CD4-positive, alpha-beta memory T cell (primary cell): ENCODE measurements at regions not wholly inside any gene's neighbourhood (a gene's known extent, or its start where the extent isn't known, plus 50 kb on each side); places are given as distances from the start of the nearest gene placed in this dataset.
A peak's percentile ranks its signal among the peaks of the same experiment; 100 is the strongest.

Experiments
- CTCF ChIA-PET: fragments of 350-600 bp; sonication (Branson Sonifier 250); formaldehyde crosslinking; loops from one replicate; lab custom pipeline; 2021; ENCODE audit warnings: inconsistent platforms; ENCODE audit not compliant: partially characterized antibody; lab: Charles Lee
- POLR2A ChIA-PET: fragments of 350-600 bp; sonication (Branson Sonifier 250); formaldehyde crosslinking; loops from one replicate; lab custom pipeline; 2021; ENCODE audit not compliant: partially characterized antibody; lab: Charles Lee
- DNase-seq, 5 donors: peaks; one replicate each; pipeline versions ENCODE4 v3.0.0 to v3.0.0-alpha.2; 2020 to 2022; ENCODE audit warnings: mixed read lengths in 1 of 5
- H3K27ac ChIP-seq: one replicate; pipeline ENCODE4 v1.7.0; 2013; ENCODE audit warnings: low read depth, low read length
- H3K27me3 ChIP-seq: 2 replicates; pipeline ENCODE4 v1.7.0; 2013; ENCODE audit warnings: mild to moderate bottlenecking, low read length, moderate library complexity; ENCODE audit not compliant: insufficient read depth
- H3K36me3 ChIP-seq: 2 replicates; pipeline ENCODE4 v1.7.0; 2013; ENCODE audit warnings: mild to moderate bottlenecking, low read length, moderate library complexity; ENCODE audit not compliant: insufficient read depth
- H3K4me1 ChIP-seq: 2 replicates; pipeline ENCODE4 v1.7.0; 2013; ENCODE audit warnings: mild to moderate bottlenecking, low read length, moderate library complexity; ENCODE audit not compliant: insufficient read depth
- H3K4me3 ChIP-seq, 2 donors: one replicate each; pipeline ENCODE4 v1.7.0; 2013; ENCODE audit warnings: low read length in 2 of 2, mild to moderate bottlenecking in 1 of 2
- H3K9me3 ChIP-seq, 2 donors: one replicate each; pipeline ENCODE4 v1.7.0; 2013; ENCODE audit warnings: low read length in 2 of 2, control low read depth in 1 of 2; ENCODE audit not compliant: control insufficient read depth in 1 of 2
- H3K27ac Mint-ChIP-seq, 7 donors: one replicate each; pipeline ENCODE4 v1.8.0; 2020 to 2021; ENCODE audit warnings: mixed read lengths in 7 of 7, mild to moderate bottlenecking in 6 of 7, inconsistent platforms in 3 of 7, moderate library complexity in 3 of 7
- H3K27me3 Mint-ChIP-seq, 2 donors: one replicate each; pipeline ENCODE4 v1.8.0; 2020 to 2021; ENCODE audit warnings: mixed read lengths in 2 of 2
- H3K36me3 Mint-ChIP-seq, 2 donors: one replicate each; pipeline ENCODE4 v1.8.0; 2020 to 2021; ENCODE audit warnings: mixed read lengths in 2 of 2, inconsistent platforms in 1 of 2, mild to moderate bottlenecking in 1 of 2
- H3K4me1 Mint-ChIP-seq, 4 donors: one replicate each; pipeline ENCODE4 v1.8.0; 2020 to 2021; ENCODE audit warnings: mixed read lengths in 4 of 4, mild to moderate bottlenecking in 1 of 4
- H3K4me3 Mint-ChIP-seq, 8 donors: one replicate each; pipeline ENCODE4 v1.8.0; 2020 to 2021; ENCODE audit warnings: mixed read lengths in 8 of 8, mild to moderate bottlenecking in 7 of 8, moderate library complexity in 6 of 8, inconsistent platforms in 3 of 8
- H3K9me3 Mint-ChIP-seq, 8 donors: one replicate each; pipeline ENCODE4 v1.8.0; 2020 to 2021; ENCODE audit warnings: mixed read lengths in 8 of 8, mild to moderate bottlenecking in 5 of 8, inconsistent platforms in 3 of 8, moderate library complexity in 1 of 8
- intact Hi-C: fragments of 100-400 bp; cut with micrococcal nuclease; formaldehyde crosslinking; loops from one replicate; pipeline ENCODE4 v1.15.1; 2023

- POLR2A ChIA-PET, result no interaction called here
- Histone ChIP-seq H3K4me3 (no peak overlapping the region), H3K27me3 (no peaks in the 10 kb centered on the region), H3K4me1 (no peaks in the 10 kb centered on the region), H3K27ac (no peak overlapping the region), H3K36me3 (no peaks in the 10 kb centered on the region), H3K9me3 (no peaks in the 10 kb centered on the region)
- H3K27me3 Mint-ChIP-seq, result peaks cover 0 to 2% of the 10 kb centered on the region in 2 donors
- H3K27ac Mint-ChIP-seq, result no peak overlapping the region
- DNase-seq, result no peak
- H3K36me3 Mint-ChIP-seq, result no peaks in the 10 kb centered on the region
- intact Hi-C loops, result no loop called here
- H3K4me1 Mint-ChIP-seq, result no peaks in the 10 kb centered on the region
- H3K9me3 Mint-ChIP-seq, result peaks cover 0 to under 1% (median 0%) of the 10 kb centered on the region in 8 donors
- CTCF ChIA-PET, result no interaction called here
- H3K4me3 Mint-ChIP-seq, result no peak overlapping the region
Observed at GRCh38 chrX:97763981-97764380, 880.3 kb downstream of the RPA4 start.

GRCh38 chrX:97766501-97767095 is 882.9 kb downstream of the RPA4 start:
- peaks cover 0 to 2% of the 10 kb centered on the region in 2 donors for H3K27me3 Mint-ChIP-seq
- H3K36me3 Mint-ChIP-seq, result no peaks in the 10 kb centered on the region
- POLR2A ChIA-PET, result no interaction called here
- Histone ChIP-seq H3K36me3 (no peaks in the 10 kb centered on the region), H3K4me3 (no peak overlapping the region), H3K27me3 (no peaks in the 10 kb centered on the region), H3K27ac (no peak overlapping the region), H3K4me1 (no peaks in the 10 kb centered on the region), H3K9me3 (no peaks in the 10 kb centered on the region)
- no peak overlapping the region for H3K4me3 Mint-ChIP-seq
- DNase-seq, result no peak
- no peaks in the 10 kb centered on the region for H3K4me1 Mint-ChIP-seq
- CTCF ChIA-PET, result no interaction called here
- H3K9me3 Mint-ChIP-seq, result no peaks in the 10 kb centered on the region
- intact Hi-C loops, result no loop called here
- no peak overlapping the region for H3K27ac Mint-ChIP-seq

- ChIA-PET CTCF (no interaction called here), POLR2A (no interaction called here)
- Mint-ChIP-seq H3K27ac (no peak overlapping the region), H3K27me3 (no peaks in the 10 kb centered on the region), H3K4me3 (no peak overlapping the region), H3K4me1 (peaks cover 0 to 4% (median 1%) of the 10 kb centered on the region in 4 donors), H3K9me3 (peaks cover 0 to 4% (median under 1%) of the 10 kb centered on the region in 8 donors), H3K36me3 (no peaks in the 10 kb centered on the region)
- Histone ChIP-seq H3K27ac (no peak overlapping the region), H3K27me3 (no peaks in the 10 kb centered on the region), H3K4me3 (no peak overlapping the region), H3K4me1 (no peaks in the 10 kb centered on the region), H3K36me3 (no peaks in the 10 kb centered on the region), H3K9me3 (no peaks in the 10 kb centered on the region)
- no peak for DNase-seq
- intact Hi-C loops, result no loop called here
Observed at GRCh38 chrX:97787311-97787710, 903.6 kb downstream of the RPA4 start.

GRCh38 chrX:97787849-97788248 is 904.1 kb downstream of the RPA4 start:
- ChIA-PET CTCF (no interaction called here), POLR2A (no interaction called here)
- H3K36me3 ChIP-seq, result no peaks in the 10 kb centered on the region
- Mint-ChIP-seq H3K27ac (no peak overlapping the region), H3K4me1 (peaks cover 0 to 4% (median 1%) of the 10 kb centered on the region in 4 donors), H3K36me3 (no peaks in the 10 kb centered on the region), H3K9me3 (peaks cover 0 to 4% (median under 1%) of the 10 kb centered on the region in 8 donors), H3K4me3 (no peak overlapping the region), H3K27me3 (no peaks in the 10 kb centered on the region)
- no peaks in the 10 kb centered on the region for H3K9me3 ChIP-seq
- H3K4me1 ChIP-seq, result no peaks in the 10 kb centered on the region
- H3K4me3 ChIP-seq, result no peak overlapping the region
- H3K27me3 ChIP-seq, result no peaks in the 10 kb centered on the region
- H3K27ac ChIP-seq, result no peak overlapping the region
- DNase-seq, result no peak
- intact Hi-C loops, result no loop called here

GRCh38 chrX:97790850-97791249 is 907.1 kb downstream of the RPA4 start:
- no peaks in the 10 kb centered on the region for H3K4me1 ChIP-seq
- Mint-ChIP-seq H3K36me3 (no peaks in the 10 kb centered on the region), H3K9me3 (peaks cover 0 to 2% (median 0%) of the 10 kb centered on the region in 8 donors), H3K27me3 (no peaks in the 10 kb centered on the region), H3K4me3 (no peak overlapping the region), H3K4me1 (peaks cover 0 to 4% (median 1%) of the 10 kb centered on the region in 4 donors), H3K27ac (no peak overlapping the region)
- H3K9me3 ChIP-seq, result no peaks in the 10 kb centered on the region
- POLR2A ChIA-PET, result no interaction called here
- no peak overlapping the region for H3K4me3 ChIP-seq
- H3K27ac ChIP-seq, result no peak overlapping the region
- CTCF ChIA-PET, result no interaction called here
- peak in 1 of 5 donors; percentile 2 for DNase-seq
- intact Hi-C loops, result no loop called here
- H3K27me3 ChIP-seq, result no peaks in the 10 kb centered on the region
- no peaks in the 10 kb centered on the region for H3K36me3 ChIP-seq

- CTCF ChIA-PET, result no interaction called here
- H3K4me1 Mint-ChIP-seq, result no peaks in the 10 kb centered on the region
- no peak for DNase-seq
- no peak overlapping the region for H3K4me3 ChIP-seq
- no peak overlapping the region for H3K4me3 Mint-ChIP-seq
- no peaks in the 10 kb centered on the region for H3K9me3 ChIP-seq
- H3K36me3 ChIP-seq, result no peaks in the 10 kb centered on the region
- H3K36me3 Mint-ChIP-seq, result no peaks in the 10 kb centered on the region
- no peak overlapping the region for H3K27ac ChIP-seq
- H3K27me3 Mint-ChIP-seq, result no peaks in the 10 kb centered on the region
- POLR2A ChIA-PET, result no interaction called here
- no peak overlapping the region for H3K27ac Mint-ChIP-seq
- H3K9me3 Mint-ChIP-seq, result peaks cover 0 to 4% (median 0%) of the 10 kb centered on the region in 8 donors
- intact Hi-C loops, result no loop called here
- H3K4me1 ChIP-seq, result no peaks in the 10 kb centered on the region
- H3K27me3 ChIP-seq, result no peaks in the 10 kb centered on the region
Observed at GRCh38 chrX:97797076-97797475, 913.4 kb downstream of the RPA4 start.

GRCh38 chrX:97806238-97806637 is 922.5 kb downstream of the RPA4 start:
- H3K27ac ChIP-seq, result no peak overlapping the region
- H3K9me3 ChIP-seq, result no peaks in the 10 kb centered on the region
- peaks cover 0 to 10% (median 0%) of the 10 kb centered on the region in 4 donors for H3K4me1 Mint-ChIP-seq
- no peaks in the 10 kb centered on the region for H3K27me3 ChIP-seq
- no peaks in the 10 kb centered on the region for H3K4me1 ChIP-seq
- H3K9me3 Mint-ChIP-seq, result peaks cover 0 to 6% (median 0%) of the 10 kb centered on the region in 8 donors
- H3K4me3 Mint-ChIP-seq, result no peak overlapping the region
- no peaks in the 10 kb centered on the region for H3K36me3 ChIP-seq
- no peak overlapping the region for H3K4me3 ChIP-seq
- no peaks in the 10 kb centered on the region for H3K27me3 Mint-ChIP-seq
- ChIA-PET POLR2A (no interaction called here), CTCF (no interaction called here)
- no peak for DNase-seq
- H3K36me3 Mint-ChIP-seq, result no peaks in the 10 kb centered on the region
- intact Hi-C loops, result no loop called here
- no peak overlapping the region for H3K27ac Mint-ChIP-seq
